Astrocyte (in vitro differentiated cells and primary cell): ENCODE measurements at regions not wholly inside any gene's neighbourhood (a gene's known extent, or its start where the extent isn't known, plus 50 kb on each side); places are given as distances from the start of the nearest gene placed in this dataset.

ENCODE experiments used
- DNase-seq: peaks from one replicate; pipeline ENCODE4 v3.0.0-alpha.2; 2010; ENCODE audit warnings: low read depth
- FAIRE-seq: peaks from 2 replicates; lab custom pipeline; 2011; peaks lifted over from hg19 to GRCh38; lab: Jason Lieb, UNC
- H2AFZ ChIP-seq: 2 replicates; pipeline ENCODE4 v1.6.0; 2012; ENCODE audit warnings: low read depth, low read length, inconsistent platforms
- H3K27ac ChIP-seq: 2 replicates; pipeline ENCODE4 v1.5.1; 2011; ENCODE audit warnings: low read depth, low read length, inconsistent platforms
- H3K27me3 ChIP-seq: 2 replicates; pipeline ENCODE4 v1.6.0; 2011; ENCODE audit warnings: low read length, inconsistent platforms; ENCODE audit not compliant: insufficient read depth
- H3K36me3 ChIP-seq: 2 replicates; pipeline ENCODE4 v1.5.1; 2011; ENCODE audit warnings: low read length, inconsistent platforms; ENCODE audit not compliant: insufficient read depth
- H3K4me1 ChIP-seq: 2 replicates; pipeline ENCODE4 v1.5.1; 2011; ENCODE audit warnings: low read length, inconsistent platforms; ENCODE audit not compliant: insufficient read depth
- H3K4me2 ChIP-seq: 2 replicates; pipeline ENCODE4 v1.6.0; 2012; ENCODE audit warnings: low read length, inconsistent platforms
- H3K4me3 ChIP-seq: 2 replicates; pipeline ENCODE4 v1.5.1; 2011; ENCODE audit warnings: low read depth, mild to moderate bottlenecking, low read length, inconsistent platforms; ENCODE audit not compliant: insufficient read depth
- H3K79me2 ChIP-seq: 2 replicates; pipeline ENCODE4 v1.6.0; 2012; ENCODE audit warnings: mild to moderate bottlenecking, low read length, inconsistent platforms; ENCODE audit not compliant: insufficient read depth
- H3K9ac ChIP-seq: 2 replicates; pipeline ENCODE4 v1.6.0; 2012; ENCODE audit warnings: mild to moderate bottlenecking, low read length, inconsistent platforms
- H3K9me3 ChIP-seq: 2 replicates; pipeline ENCODE4 v1.5.1; 2012; ENCODE audit warnings: low read depth, mild to moderate bottlenecking, low read length, inconsistent platforms; ENCODE audit not compliant: insufficient read depth
- H4K20me1 ChIP-seq: 2 replicates; pipeline ENCODE4 v1.6.0; 2012; ENCODE audit warnings: low read length, inconsistent platforms; ENCODE audit not compliant: insufficient read depth
- H3K27ac Mint-ChIP-seq: one replicate; pipeline ENCODE4 v1.8.0; 2021; ENCODE audit warnings: mild to moderate bottlenecking, mixed read lengths; ENCODE audit not compliant: unreplicated experiment
- H3K27me3 Mint-ChIP-seq: one replicate; pipeline ENCODE4 v1.8.0; 2021; ENCODE audit warnings: low read depth, mixed read lengths; ENCODE audit not compliant: unreplicated experiment
- H3K36me3 Mint-ChIP-seq: one replicate; pipeline ENCODE4 v1.8.0; 2021; ENCODE audit warnings: low read depth, mixed read lengths; ENCODE audit not compliant: unreplicated experiment
- H3K4me1 Mint-ChIP-seq: one replicate; pipeline ENCODE4 v1.8.0; 2021; ENCODE audit warnings: low read depth, mixed read lengths; ENCODE audit not compliant: unreplicated experiment
- H3K4me3 Mint-ChIP-seq: one replicate; pipeline ENCODE4 v1.8.0; 2021; ENCODE audit warnings: mild to moderate bottlenecking, moderate library complexity, mixed read lengths; ENCODE audit not compliant: unreplicated experiment
- H3K9me3 Mint-ChIP-seq: one replicate; pipeline ENCODE4 v1.8.0; 2021; ENCODE audit warnings: mild to moderate bottlenecking, mixed read lengths; ENCODE audit not compliant: unreplicated experiment
- EZH2 ChIP-seq: IDR thresholded peaks from 2 replicates; pipeline ENCODE4 v1.6.1; 2012; ENCODE audit warnings: mild to moderate bottlenecking, low read length, inconsistent platforms; ENCODE audit not compliant: insufficient read depth
- TF ChIP-seq, protein P1 (sequence below): IDR thresholded peaks from 2 replicates; pipeline ENCODE4 v1.5.1; 2011; ENCODE audit warnings: low read depth, mild to moderate bottlenecking, inconsistent platforms, low read length, moderate library complexity; ENCODE audit not compliant: insufficient read depth

DNA sequence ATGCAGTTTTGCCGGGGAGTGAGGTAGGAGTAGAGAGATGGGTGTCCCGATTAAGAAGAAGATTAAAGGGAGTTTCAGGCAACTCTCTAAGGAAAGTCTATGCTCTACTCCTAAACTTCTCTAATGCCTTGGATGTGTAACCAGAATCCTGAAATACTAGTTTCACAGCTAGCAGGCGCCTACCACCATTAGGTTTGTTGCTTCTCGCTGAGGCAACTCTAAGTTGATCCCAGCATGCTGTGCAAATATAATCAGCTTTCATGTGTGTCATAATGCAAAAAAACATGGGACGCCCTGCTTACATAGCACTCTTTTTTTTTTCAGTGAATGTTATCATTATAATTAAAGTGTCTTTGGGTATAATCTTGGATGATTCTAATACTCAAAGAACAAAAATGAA, 50.4 kb upstream of the FAM3C start:
- no peaks in the 10 kb centered on the region for H3K27me3 Mint-ChIP-seq
- no peak for DNase-seq
- H3K9me3 Mint-ChIP-seq: no peaks in the 10 kb centered on the region
- no peaks in the 10 kb centered on the region for H3K36me3 ChIP-seq
- no peak overlapping the region for H3K4me2 ChIP-seq
- no peaks in the 10 kb centered on the region for H3K36me3 Mint-ChIP-seq
- H3K27me3 ChIP-seq: no peaks in the 10 kb centered on the region
- no peak overlapping the region for H2AFZ ChIP-seq
- no peaks in the 10 kb centered on the region for H3K9me3 ChIP-seq
- H3K79me2 ChIP-seq: no peaks in the 10 kb centered on the region
- H3K27ac ChIP-seq: no peak overlapping the region
- no peak overlapping the region for H3K9ac ChIP-seq
- no peaks in the 10 kb centered on the region for H3K4me1 Mint-ChIP-seq
- no peak overlapping the region for H3K4me3 Mint-ChIP-seq
- H3K27ac Mint-ChIP-seq: no peak overlapping the region
- H3K4me3 ChIP-seq: no peak overlapping the region
- no peaks in the 10 kb centered on the region for H4K20me1 ChIP-seq
- H3K4me1 ChIP-seq: no peaks in the 10 kb centered on the region
- no peak for TF ChIP-seq EZH2
- TF ChIP-seq, protein P1, sequence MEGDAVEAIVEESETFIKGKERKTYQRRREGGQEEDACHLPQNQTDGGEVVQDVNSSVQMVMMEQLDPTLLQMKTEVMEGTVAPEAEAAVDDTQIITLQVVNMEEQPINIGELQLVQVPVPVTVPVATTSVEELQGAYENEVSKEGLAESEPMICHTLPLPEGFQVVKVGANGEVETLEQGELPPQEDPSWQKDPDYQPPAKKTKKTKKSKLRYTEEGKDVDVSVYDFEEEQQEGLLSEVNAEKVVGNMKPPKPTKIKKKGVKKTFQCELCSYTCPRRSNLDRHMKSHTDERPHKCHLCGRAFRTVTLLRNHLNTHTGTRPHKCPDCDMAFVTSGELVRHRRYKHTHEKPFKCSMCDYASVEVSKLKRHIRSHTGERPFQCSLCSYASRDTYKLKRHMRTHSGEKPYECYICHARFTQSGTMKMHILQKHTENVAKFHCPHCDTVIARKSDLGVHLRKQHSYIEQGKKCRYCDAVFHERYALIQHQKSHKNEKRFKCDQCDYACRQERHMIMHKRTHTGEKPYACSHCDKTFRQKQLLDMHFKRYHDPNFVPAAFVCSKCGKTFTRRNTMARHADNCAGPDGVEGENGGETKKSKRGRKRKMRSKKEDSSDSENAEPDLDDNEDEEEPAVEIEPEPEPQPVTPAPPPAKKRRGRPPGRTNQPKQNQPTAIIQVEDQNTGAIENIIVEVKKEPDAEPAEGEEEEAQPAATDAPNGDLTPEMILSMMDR: no peak
- no peak for FAIRE-seq
